ENCODE measurements at regions not wholly inside any gene's neighbourhood (a gene's known extent, or its start where the extent isn't known, plus 50 kb on each side); places are given as distances from the start of the nearest gene placed in this dataset.

GRCh38 chr14:96662116-96662970 lies 134.8 kb upstream of the VRK1 start (continued):
- TF ChIP-seq ZNF462 (CRISPR knock-in tag; IDR thresholded peaks at IDR 0.05) (no peak), ZNF331 (CRISPR knock-in tag; IDR thresholded peaks at IDR 0.05; ENCODE audit: low read depth) (no peak), JUNB (IDR thresholded peaks at IDR 0.05; ENCODE audit: unreplicated experiment) (no peak), STAT1 (IDR thresholded peaks at IDR 0.05; ENCODE audit: unreplicated experiment) (no peak), CTCF (conservative IDR thresholded peaks at IDR 0.05; ENCODE audit: low read depth in 2 of 2) (no peak)

GRCh38 chr14:96663076-96663475 lies 134.1 kb upstream of the VRK1 start:
- Histone ChIP-seq H4K20me1 (replicated peaks; ENCODE audit: insufficient read depth) (no peaks in the 10 kb centered on the region), H3K79me2 (replicated peaks; ENCODE audit: insufficient read depth) (no peaks in the 10 kb centered on the region), H3F3A (replicated peaks; ENCODE audit: low read depth) (no peaks in the 10 kb centered on the region), H3K27me3 (ENCODE audit: insufficient read depth) (no peaks in the 10 kb centered on the region), H3K9me2 (ENCODE audit: insufficient read depth) (no peaks in the 10 kb centered on the region), H3K36me3 (ENCODE audit: insufficient read depth) (no peaks in the 10 kb centered on the region), H3K4me1 (ENCODE audit: insufficient read depth) (no peaks in the 10 kb centered on the region), H2AFZ (0 out of 2 replicates have a peak overlapping the region, but pooled peaks have one; percentile 76), H3K4me3 (no peak overlapping the region), H3K27ac (ENCODE audit: low read depth) (no peak overlapping the region), H3K4me2 (no peak overlapping the region)
- Mint-ChIP-seq H3K27ac (no peak overlapping the region), H3K4me3 (no peak overlapping the region), H3K27me3 (ENCODE audit: insufficient read depth, low read depth, poor library complexity) (peaks cover 4% of the 10 kb centered on the region), H3K9me3 (peaks cover 12% of the 10 kb centered on the region; the same call in 2 of the 3 replicates), H3K4me1 (peaks cover 6% of the 10 kb centered on the region; the same call in 2 of the 3 replicates), H3K36me3 (ENCODE audit: low read depth) (peaks cover 3% of the 10 kb centered on the region)
- no peak for ATAC-seq
- DNase-seq (ENCODE audit: low spot score): no peak
- no peak for TF ChIP-seq NANOG (IDR thresholded peaks at IDR 0.05; ENCODE audit: borderline replicate concordance)
- TF ChIP-seq ZNF114 (CRISPR knock-in tag; IDR thresholded peaks at IDR 0.05): no peak
- no peak for TF ChIP-seq CREB1 (CRISPR knock-in tag; IDR thresholded peaks at IDR 0.05; ENCODE audit: low read depth)
- TF ChIP-seq JUNB (IDR thresholded peaks at IDR 0.05; ENCODE audit: unreplicated experiment): no peak
- TF ChIP-seq ETS1 (IDR thresholded peaks at IDR 0.05): no peak
- no peak for TF ChIP-seq ZNF331 (CRISPR knock-in tag; IDR thresholded peaks at IDR 0.05; ENCODE audit: low read depth)
- no peak for TF ChIP-seq EZH2 (IDR thresholded peaks at IDR 0.05; ENCODE audit: low read depth, unreplicated experiment)
- no peak for TF ChIP-seq EZH2phosphoT487 (IDR thresholded peaks at IDR 0.05; ENCODE audit: unreplicated experiment)
- no peak for TF ChIP-seq REST (IDR thresholded peaks at IDR 0.05; ENCODE audit: unreplicated experiment)

All from GM23338 (cell line).